ES-I3 (cell line): ENCODE measurements at regions not wholly inside any gene's neighbourhood (a gene's known extent, or its start where the extent isn't known, plus 50 kb on each side); places are given as distances from the start of the nearest gene placed in this dataset.
"Not testable (repeated sequence)": the region's sequence is repeated elsewhere in the genome, so short reads cannot be mapped to it uniquely, and the experiment has no call there.

Experiments used
- H3K36me3 ChIP-seq: 2 replicates; pipeline ENCODE4 v1.6.1; 2013; ENCODE audit warnings: mild to moderate bottlenecking, low read length, control low read depth, moderate library complexity; ENCODE audit not compliant: insufficient read depth
- H3K4me1 ChIP-seq: 2 replicates; pipeline ENCODE4 v1.6.1; 2013; ENCODE audit warnings: mild to moderate bottlenecking, control low read depth, low read length; ENCODE audit not compliant: insufficient read depth
- H3K9ac ChIP-seq: 2 replicates; pipeline ENCODE4 v1.6.1; 2013; ENCODE audit warnings: low read depth, mild to moderate bottlenecking, low read length, moderate library complexity
- H3K9me3 ChIP-seq: 2 replicates; pipeline ENCODE4 v1.6.1; 2013; ENCODE audit warnings: mild to moderate bottlenecking, low read length, moderate library complexity; ENCODE audit not compliant: control insufficient read depth, insufficient read depth

DNA sequence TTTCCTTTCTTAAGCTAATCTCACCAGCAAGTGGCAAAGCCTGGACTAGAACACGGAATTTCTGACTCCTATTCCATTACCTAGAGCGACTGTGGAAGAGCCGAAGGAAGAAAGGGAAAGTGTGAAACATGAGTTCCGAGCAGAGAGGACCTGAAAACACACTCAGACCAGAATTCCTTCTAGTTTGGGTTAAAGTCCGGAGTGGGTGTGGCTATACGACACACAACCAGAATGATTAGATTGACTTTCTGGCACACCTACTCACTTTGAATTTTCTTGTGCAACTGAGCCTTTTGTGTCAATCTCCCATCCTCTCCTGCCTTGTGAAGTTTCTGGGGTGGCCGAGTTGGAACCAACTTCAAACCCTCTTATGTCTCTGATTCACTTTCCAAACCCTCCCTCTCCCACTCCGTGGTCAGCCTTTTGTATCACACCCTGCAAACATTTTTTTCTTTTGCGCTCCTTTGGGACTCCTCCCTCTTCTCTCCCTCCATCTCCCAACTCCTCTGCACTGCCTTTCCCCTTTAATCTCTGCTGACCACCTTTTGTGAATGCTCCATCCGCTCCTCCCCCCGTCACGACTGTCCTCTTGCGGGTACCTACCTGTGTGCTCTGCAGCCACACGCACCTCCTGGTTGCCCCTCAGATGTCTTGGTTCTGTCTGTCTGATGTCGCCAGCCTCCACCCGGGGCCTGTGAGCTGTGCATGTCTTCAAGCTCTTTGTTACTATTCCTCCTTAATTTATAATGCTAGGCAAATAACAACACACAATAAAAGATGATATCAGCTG is 86.3 kb upstream of the BLID start:
- Histone ChIP-seq H3K9ac (peak overlapping the region; percentile 9; the same call in 1 of the 2 replicates), H3K36me3 (no peaks in the 10 kb centered on the region), H3K9me3 (no peaks in the 10 kb centered on the region), H3K4me1 (peaks cover 7% of the 10 kb centered on the region; the same call in 1 of the 2 replicates)

DNA sequence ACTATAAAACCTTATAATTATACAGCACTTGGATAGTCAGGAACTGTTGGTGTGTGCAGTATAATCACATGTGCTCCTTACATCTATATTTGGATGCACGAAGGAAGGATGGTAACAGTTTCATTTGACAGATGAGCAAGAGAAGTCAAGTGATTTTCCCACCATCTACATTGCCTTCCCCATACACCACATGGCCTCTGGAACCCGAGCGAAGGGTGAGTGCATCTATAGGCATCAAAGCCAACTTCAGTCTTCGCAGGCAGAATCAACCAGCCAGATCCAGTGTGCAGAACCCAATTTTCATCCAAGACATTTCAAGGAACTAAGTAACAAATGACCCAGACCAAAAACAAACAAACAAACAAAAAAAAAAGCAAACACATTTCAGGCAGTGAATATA is 85.1 kb upstream of the BLID start:
- Histone ChIP-seq H3K9ac (no peak overlapping the region), H3K4me1 (peaks cover 10% of the 10 kb centered on the region; the same call in 1 of the 2 replicates), H3K36me3 (no peaks in the 10 kb centered on the region), H3K9me3 (no peaks in the 10 kb centered on the region)

- Histone ChIP-seq H3K9me3 (no peaks in the 10 kb centered on the region), H3K4me1 (peaks cover 10% of the 10 kb centered on the region; the same call in 1 of the 2 replicates), H3K9ac (no peak overlapping the region), H3K36me3 (no peaks in the 10 kb centered on the region)
Measured at GRCh38 chr11:122199661-122200060, 83.6 kb upstream of the BLID start.

DNA sequence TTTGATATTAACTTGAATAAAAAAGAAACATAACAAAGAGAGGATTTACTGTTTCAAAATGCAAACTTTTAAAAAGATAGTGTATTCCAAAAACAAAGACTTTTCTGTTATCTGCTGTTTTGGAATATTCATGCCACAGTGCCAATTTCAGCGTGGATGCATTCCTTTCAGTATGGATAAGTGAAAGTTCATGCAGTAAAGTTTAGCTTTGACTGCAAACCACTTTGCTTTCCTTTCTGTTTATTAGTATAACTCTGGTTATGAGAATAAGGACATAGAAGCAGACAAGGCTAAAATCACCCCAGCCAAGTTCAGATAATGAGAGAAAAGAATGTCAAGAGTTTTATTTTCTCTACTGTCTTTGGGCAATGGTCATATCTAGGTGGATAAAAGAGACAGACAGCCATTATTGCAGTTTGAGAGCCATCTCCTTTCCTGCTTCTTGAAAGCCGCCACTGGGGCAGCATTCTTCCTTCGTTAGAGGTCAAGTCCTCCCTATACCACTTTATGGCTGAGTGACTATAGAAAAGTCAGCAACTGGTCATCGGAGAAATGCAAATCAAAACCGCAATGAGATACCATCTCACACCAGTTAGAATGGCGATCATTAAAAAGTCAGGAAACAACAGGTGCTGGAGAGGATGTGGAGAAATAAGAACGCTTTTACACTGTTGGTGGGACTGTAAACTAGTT is 82.4 kb upstream of the BLID start:
- Histone ChIP-seq H3K9me3 (no peaks in the 10 kb centered on the region), H3K4me1 (peaks cover 10% of the 10 kb centered on the region; the same call in 1 of the 2 replicates), H3K36me3 (no peaks in the 10 kb centered on the region), H3K9ac (no peak overlapping the region)

DNA sequence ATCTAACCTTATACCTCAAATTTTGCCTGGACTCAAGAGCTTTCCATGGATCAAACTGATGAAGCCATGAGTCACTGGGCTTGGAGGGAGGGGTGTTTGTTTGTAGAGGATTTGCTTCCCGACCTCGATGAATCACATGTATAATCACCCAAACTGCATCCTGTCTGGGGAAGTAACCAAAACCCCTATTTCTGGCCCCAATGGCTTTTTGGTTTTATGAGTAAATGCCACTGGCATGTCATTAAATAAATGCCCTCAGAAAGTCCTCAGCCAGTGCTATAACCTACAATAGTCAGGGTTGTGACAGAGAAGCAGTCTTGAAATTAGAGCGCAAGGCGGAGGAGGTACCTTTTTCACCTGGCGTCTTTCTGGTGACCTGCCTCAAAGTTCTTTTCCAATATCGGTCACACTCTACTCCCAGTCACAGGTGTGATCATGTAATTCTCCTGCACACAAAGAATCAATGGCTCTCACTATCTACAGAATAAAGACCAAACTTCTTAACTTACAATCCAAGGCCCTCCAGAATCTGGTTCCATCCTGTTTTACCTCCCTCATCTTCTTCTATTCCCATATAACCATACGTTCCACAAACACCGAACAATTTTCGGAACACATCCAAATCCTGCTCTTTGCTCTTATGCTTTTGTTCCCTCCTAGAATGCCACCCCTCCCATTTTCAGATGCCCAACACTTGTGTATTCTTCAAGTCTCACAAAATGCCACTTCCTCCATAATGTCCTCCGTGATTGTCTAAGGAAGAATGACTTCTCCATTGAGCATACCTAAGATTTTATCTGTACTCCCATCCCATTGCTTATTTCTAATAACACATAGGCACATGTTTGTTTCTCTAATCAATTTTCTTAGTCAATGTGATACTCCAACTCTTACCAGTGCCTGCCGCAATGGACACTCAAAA is 81.3 kb upstream of the BLID start:
- no peaks in the 10 kb centered on the region for H3K36me3 ChIP-seq
- H3K9ac ChIP-seq: no peak overlapping the region
- peaks cover 6% of the 10 kb centered on the region; the same call in 1 of the 2 replicates for H3K4me1 ChIP-seq
- no peaks in the 10 kb centered on the region for H3K9me3 ChIP-seq

DNA sequence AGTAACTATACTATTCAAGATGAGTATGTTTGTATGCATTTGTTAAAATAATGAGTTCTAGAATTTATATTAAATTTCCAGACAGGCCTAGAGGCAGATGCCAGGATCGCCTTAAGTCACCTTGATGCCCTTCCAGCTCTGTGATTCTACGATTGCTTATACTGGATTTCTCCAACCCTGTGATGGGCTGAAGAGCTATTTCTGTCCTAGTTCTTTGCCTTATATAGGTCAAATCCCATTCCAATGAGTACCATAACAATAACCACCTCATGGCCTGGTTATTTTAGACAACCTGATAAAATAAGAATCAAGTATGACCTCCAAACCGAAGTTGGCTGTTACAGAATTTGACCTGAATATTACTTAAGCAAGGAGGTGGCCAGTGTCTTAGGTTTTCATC is 79.8 kb upstream of the BLID start:
- H3K9me3 ChIP-seq: no peaks in the 10 kb centered on the region
- H3K9ac ChIP-seq: no peak overlapping the region
- H3K4me1 ChIP-seq: peaks cover 6% of the 10 kb centered on the region; the same call in 1 of the 2 replicates
- H3K36me3 ChIP-seq: no peaks in the 10 kb centered on the region

GRCh38 chr11:122193881-122194480 is 78.0 kb upstream of the BLID start:
- not testable (repeated sequence) for H3K36me3 ChIP-seq, H3K9me3 ChIP-seq, H3K4me1 ChIP-seq, H3K9ac ChIP-seq

DNA sequence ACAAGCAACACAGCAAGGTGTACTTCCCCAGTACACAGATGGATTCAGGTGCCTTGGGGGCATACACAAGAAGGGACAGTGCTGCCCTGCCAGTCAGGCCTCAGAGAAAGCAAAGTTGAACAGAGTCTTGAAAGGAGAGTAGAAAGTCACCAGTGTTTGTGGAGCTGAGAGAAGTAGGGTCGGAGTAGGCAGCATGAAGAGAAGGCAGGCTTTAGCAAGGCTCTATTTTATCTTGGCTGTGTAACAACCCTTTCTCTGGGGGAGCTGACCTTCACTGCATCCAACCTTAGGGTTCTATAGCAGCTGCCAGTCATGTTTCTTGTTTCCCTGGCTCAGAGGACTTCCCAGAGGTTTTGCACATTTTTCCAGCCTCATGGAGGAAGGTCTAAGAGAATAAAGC is 77.4 kb upstream of the BLID start:
- Histone ChIP-seq H3K9ac (no peak overlapping the region), H3K4me1 (peaks cover 6% of the 10 kb centered on the region; the same call in 1 of the 2 replicates), H3K36me3 (no peaks in the 10 kb centered on the region), H3K9me3 (no peaks in the 10 kb centered on the region)

DNA sequence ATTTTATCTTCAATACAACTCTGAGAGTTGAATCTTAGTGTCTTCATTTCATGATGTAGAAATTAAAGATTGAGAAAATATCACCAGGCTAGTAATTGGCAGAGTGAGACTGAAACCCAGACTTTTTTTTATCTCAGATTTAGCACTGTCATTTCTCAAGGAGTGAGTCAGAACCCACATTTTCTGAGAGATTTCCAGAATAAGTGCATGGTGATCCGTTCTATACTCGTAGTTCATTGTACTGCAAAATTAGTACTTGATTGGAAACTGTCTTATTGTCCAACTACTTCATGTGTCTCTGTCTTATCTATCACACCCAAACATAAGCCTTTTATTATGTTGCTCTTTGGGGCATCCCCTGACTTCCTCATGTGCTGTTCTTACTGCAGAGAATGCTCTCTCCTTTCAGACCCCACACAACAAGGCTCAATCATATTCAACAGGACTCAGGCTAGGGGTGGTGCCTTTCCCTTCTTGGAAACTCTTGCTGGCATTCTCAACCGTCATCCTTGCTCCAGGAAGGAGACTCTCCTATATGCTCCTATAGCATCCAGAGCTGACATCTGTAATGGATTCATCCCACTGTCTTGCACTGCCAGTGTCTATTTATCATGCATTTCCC is 76.7 kb upstream of the BLID start:
- Histone ChIP-seq H3K9me3 (no peaks in the 10 kb centered on the region), H3K36me3 (no peaks in the 10 kb centered on the region), H3K4me1 (peaks cover 6% of the 10 kb centered on the region; the same call in 1 of the 2 replicates), H3K9ac (no peak overlapping the region)

GRCh38 chr11:122190768-122191167 is 74.8 kb upstream of the BLID start:
- Histone ChIP-seq H3K4me1 (no peaks in the 10 kb centered on the region), H3K9me3 (0 out of 2 replicates have a peak, but pooled peaks cover 2% of the 10 kb centered on the region), H3K36me3 (no peaks in the 10 kb centered on the region), H3K9ac (no peak overlapping the region)

DNA sequence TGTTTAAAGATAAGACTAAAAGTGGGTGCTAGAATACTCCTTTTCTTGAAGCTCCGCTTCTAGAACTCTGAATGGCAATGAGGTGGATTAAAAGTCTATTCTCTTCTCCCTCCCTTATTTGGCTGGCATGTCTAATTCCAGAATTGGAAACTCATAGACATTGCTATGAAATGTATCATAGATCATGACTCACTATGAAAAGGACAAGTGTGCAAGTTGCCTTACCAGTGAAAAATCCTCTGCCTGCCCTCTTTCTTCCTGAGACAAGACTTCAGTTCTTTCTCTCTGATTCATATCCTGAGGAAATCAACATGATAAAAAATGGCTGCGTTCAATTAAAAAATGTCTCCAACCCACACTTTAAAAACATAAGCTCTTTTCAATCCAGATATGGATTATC is 73.2 kb upstream of the BLID start:
- Histone ChIP-seq H3K36me3 (no peaks in the 10 kb centered on the region), H3K9ac (no peak overlapping the region), H3K9me3 (0 out of 2 replicates have a peak, but pooled peaks cover 2% of the 10 kb centered on the region), H3K4me1 (no peaks in the 10 kb centered on the region)

GRCh38 chr11:122187373-122188165 is 71.6 kb upstream of the BLID start:
- 0 out of 2 replicates have a peak, but pooled peaks cover 2% of the 10 kb centered on the region for H3K9me3 ChIP-seq
- H3K4me1 ChIP-seq: no peaks in the 10 kb centered on the region
- no peaks in the 10 kb centered on the region for H3K36me3 ChIP-seq
- no peak overlapping the region for H3K9ac ChIP-seq
